Panc1 (cell line): ENCODE measurements at regions not wholly inside any gene's neighbourhood (a gene's known extent, or its start where the extent isn't known, plus 50 kb on each side); places are given as distances from the start of the nearest gene placed in this dataset.

Experiments used
- ATAC-seq: fragments of 200-7000 bp; cut with Tn5 transposase; 2 replicates; pipeline ENCODE4 v1.9.1; 2020; ENCODE audit warnings: mild to moderate bottlenecking, moderate library complexity
- BruUV-seq: library from RNA; stranded (reverse); fragments of 400-500 nt; replicated peaks from 2 replicates; lab custom pipeline; 2021; lab: Mats Ljungman, UMichigan
- CTCF ChIA-PET: fragments of 300-600 bp; sonication (Branson Sonifier 250); formaldehyde crosslinking; loops from one replicate; lab custom pipeline; 2022; ENCODE audit warnings: antibody characterized with exemption; lab: Charles Lee
- POLR2A ChIA-PET: fragments of 300-600 bp; sonication (Branson Sonifier 250); formaldehyde crosslinking; loops from one replicate; lab custom pipeline; 2022; ENCODE audit warnings: antibody characterized with exemption; lab: Charles Lee
- DNase-seq: peaks from one replicate; pipeline ENCODE4 v3.0.0-alpha.2; 2010; ENCODE audit warnings: low read depth, low spot score
- H3K27ac ChIP-seq: 2 replicates; pipeline ENCODE4 v1.5.1; 2011; ENCODE audit warnings: mild to moderate bottlenecking, low read length, inconsistent platforms
- H3K27me3 ChIP-seq: fragments of 200-500 bp; sonication (Bioruptor generic); 2 replicates; pipeline ENCODE4 v1.6.0; 2014; ENCODE audit warnings: low read length, inconsistent platforms; ENCODE audit not compliant: control insufficient read depth, insufficient read depth
- H3K36me3 ChIP-seq: fragments of 200-500 bp; sonication (Bioruptor generic); 2 replicates; pipeline ENCODE4 v1.5.1; 2014; ENCODE audit warnings: inconsistent platforms, mild to moderate bottlenecking, low read length, moderate library complexity; ENCODE audit not compliant: control insufficient read depth, insufficient read depth
- H3K4me1 ChIP-seq: 2 replicates; pipeline ENCODE4 v1.5.1; 2011; ENCODE audit warnings: inconsistent platforms, mild to moderate bottlenecking, low read length, moderate library complexity; ENCODE audit not compliant: control insufficient read depth, insufficient read depth
- H3K4me3 ChIP-seq, 2 experiments: 2 replicates each; pipeline ENCODE4 v1.5.1; 2011 to 2012; ENCODE audit warnings: low read depth in 2 of 2, low read length in 2 of 2, mild to moderate bottlenecking in 2 of 2, inconsistent platforms in 1 of 2, moderate library complexity in 1 of 2
- H3K9me3 ChIP-seq: fragments of 200-500 bp; sonication (Bioruptor generic); 2 replicates; pipeline ENCODE4 v1.5.1; 2014; ENCODE audit warnings: low read depth, mild to moderate bottlenecking, inconsistent platforms, low read length, moderate library complexity; ENCODE audit not compliant: control insufficient read depth, insufficient read depth
- CTCF ChIP-seq: fragments of 450-650 bp; IDR thresholded peaks from 2 replicates; pipeline ENCODE4 v1.5.1; 2017; ENCODE audit warnings: mild to moderate bottlenecking
- POLR2AphosphoS5 ChIP-seq: IDR thresholded peaks from 2 replicates; pipeline ENCODE4 v1.6.1; 2012; ENCODE audit warnings: mild to moderate bottlenecking, low read depth, low read length, moderate library complexity
- REST ChIP-seq, 2 experiments: IDR thresholded peaks; 2 replicates each; pipeline ENCODE4 v1.6.1; 2011 to 2012; ENCODE audit warnings: low read depth in 2 of 2, control low read depth in 1 of 2, low read length in 1 of 2, mild to moderate bottlenecking in 1 of 2, moderate library complexity in 1 of 2; ENCODE audit not compliant: insufficient read depth in 1 of 2
- SIN3A ChIP-seq: IDR thresholded peaks from 2 replicates; pipeline ENCODE4 v1.6.1; 2012; ENCODE audit warnings: low read depth, mild to moderate bottlenecking, low read length, moderate library complexity, borderline replicate concordance; ENCODE audit not compliant: insufficient read depth
- TCF7L2 ChIP-seq: IDR thresholded peaks from 2 replicates; pipeline ENCODE4 v1.6.1; 2011; ENCODE audit warnings: mild to moderate bottlenecking, low read depth, low read length, inconsistent platforms
- in situ Hi-C: cut with HindIII; loops from 2 replicates; pipeline ENCODE4 v1.10.0; 2016; ENCODE audit warnings: low sequenced_read_pairs, low pct_unique_long_range_greater_than_20kb
- intact Hi-C: fragments of 100-400 bp; cut with micrococcal nuclease; formaldehyde crosslinking; loops from one replicate; pipeline ENCODE4 v1.10.0; 2022; ENCODE audit not compliant: unreplicated experiment

GRCh38 chr2:41576423-41576822, 471.4 kb upstream of the PKDCC start:
- in situ Hi-C loops, result no loop called here
- H3K27me3 ChIP-seq, result no peaks in the 10 kb centered on the region
- ATAC-seq (no peak), DNase-seq (no peak)
- POLR2A ChIA-PET, result no interaction called here
- no peaks in the 10 kb centered on the region for H3K4me1 ChIP-seq
- no peak overlapping the region for H3K27ac ChIP-seq
- intact Hi-C loops, result no loop called here
- H3K4me3 ChIP-seq, result no peak overlapping the region
- TF ChIP-seq SIN3A (no peak), CTCF (no peak), REST (IDR thresholded peaks at IDR 0.05; ENCODE audit: insufficient read depth in 1 of 2, low read depth in 2 of 2, low read length in 1 of 2) (no peak), TCF7L2 (no peak), POLR2AphosphoS5 (no peak)
- no TSS peak for BruUV-seq
- no peaks in the 10 kb centered on the region for H3K9me3 ChIP-seq
- H3K36me3 ChIP-seq, result no peaks in the 10 kb centered on the region
- CTCF ChIA-PET, result no interaction called here

- no peaks in the 10 kb centered on the region for H3K9me3 ChIP-seq
- no peaks in the 10 kb centered on the region for H3K27me3 ChIP-seq
- DNase-seq (no peak), ATAC-seq (no peak)
- in situ Hi-C loops, result no loop called here
- no TSS peak for BruUV-seq
- ChIA-PET POLR2A (no interaction called here), CTCF (no interaction called here)
- H3K4me1 ChIP-seq, result no peaks in the 10 kb centered on the region
- intact Hi-C loops, result no loop called here
- no peak overlapping the region for H3K27ac ChIP-seq
- TF ChIP-seq POLR2AphosphoS5 (no peak), REST (IDR thresholded peaks at IDR 0.05; ENCODE audit: insufficient read depth in 1 of 2, low read depth in 2 of 2, low read length in 1 of 2) (no peak), CTCF (no peak), SIN3A (no peak), TCF7L2 (no peak)
- no peak overlapping the region for H3K4me3 ChIP-seq
- H3K36me3 ChIP-seq, result no peaks in the 10 kb centered on the region
These were observed 468.0 kb upstream of the PKDCC start for GRCh38 chr2:41579806-41580205.
